DOHH2 (cell line): ENCODE measurements at regions not wholly inside any gene's neighbourhood (a gene's known extent, or its start where the extent isn't known, plus 50 kb on each side); places are given as distances from the start of the nearest gene placed in this dataset.

Source experiments
- H3F3A ChIP-seq: fragments of 200-600 bp; sonication (generic), shearing (Covaris generic); 2 replicates; pipeline ENCODE4 v1.6.0; 2016; ENCODE audit warnings: antibody characterized with exemption, mild to moderate bottlenecking; ENCODE audit not compliant: control insufficient read depth, insufficient read depth
- H3K27ac ChIP-seq: fragments of 200-600 bp; sonication (generic); 2 replicates; pipeline ENCODE4 v1.5.1; 2014; ENCODE audit warnings: low read depth, mild to moderate bottlenecking, low read length, moderate library complexity
- H3K27me3 ChIP-seq: fragments of 200-600 bp; sonication (generic); 2 replicates; pipeline ENCODE4 v1.6.1; 2014; ENCODE audit warnings: mild to moderate bottlenecking, low read length, mixed read lengths; ENCODE audit not compliant: control insufficient read depth
- H3K36me3 ChIP-seq: fragments of 200-600 bp; sonication (generic); 2 replicates; pipeline ENCODE4 v1.6.1; 2014; ENCODE audit warnings: mild to moderate bottlenecking, low read length, moderate library complexity, mixed read lengths; ENCODE audit not compliant: control insufficient read depth
- H3K4me1 ChIP-seq: fragments of 200-600 bp; sonication (generic); 2 replicates; pipeline ENCODE4 v1.6.1; 2014; ENCODE audit warnings: mild to moderate bottlenecking, low read length, mixed read lengths; ENCODE audit not compliant: control insufficient read depth
- H3K4me2 ChIP-seq: fragments of 200-600 bp; sonication (generic); 2 replicates; pipeline ENCODE4 v1.6.0; 2014; ENCODE audit warnings: mild to moderate bottlenecking, low read length, moderate library complexity
- H3K4me3 ChIP-seq: fragments of 200-600 bp; sonication (generic); 2 replicates; pipeline ENCODE4 v1.5.1; 2014; ENCODE audit warnings: mild to moderate bottlenecking, low read length, mixed read lengths
- H3K79me2 ChIP-seq: fragments of 200-600 bp; sonication (generic); 2 replicates; pipeline ENCODE4 v1.6.1; 2014; ENCODE audit warnings: mild to moderate bottlenecking, low read length, mixed read lengths; ENCODE audit not compliant: control insufficient read depth
- H3K9me2 ChIP-seq: fragments of 200-600 bp; sonication (generic); replicated peaks from 2 replicates; pipeline ENCODE4 v1.6.1; 2014; ENCODE audit warnings: mild to moderate bottlenecking, low read length, mixed read lengths; ENCODE audit not compliant: control insufficient read depth
- H3K9me3 ChIP-seq: fragments of 200-600 bp; sonication (generic); 2 replicates; pipeline ENCODE4 v1.6.1; 2014; ENCODE audit warnings: antibody characterized with exemption, low read length, mixed read lengths; ENCODE audit not compliant: control insufficient read depth, insufficient read depth
- H4K20me1 ChIP-seq: fragments of 200-600 bp; sonication (generic); 2 replicates; pipeline ENCODE4 v1.6.0; 2014; ENCODE audit warnings: low read depth, mild to moderate bottlenecking, antibody characterized with exemption, low read length, moderate library complexity; ENCODE audit not compliant: control insufficient read depth, insufficient read depth
- CTCF ChIP-seq: fragments of 200-600 bp; sonication (generic); IDR thresholded peaks from one replicate; pipeline ENCODE4 v1.5.1; 2014; ENCODE audit warnings: antibody characterized with exemption, mild to moderate bottlenecking, low read depth, low read length; ENCODE audit not compliant: poor library complexity, severe bottlenecking
- EZH2phosphoT487 ChIP-seq: fragments of 200-600 bp; sonication (generic); IDR thresholded peaks from 2 replicates; pipeline ENCODE4 v1.6.1; 2017; ENCODE audit warnings: borderline replicate concordance, mild to moderate bottlenecking, antibody characterized with exemption, low read length, moderate library complexity, mixed read lengths

- H4K20me1 ChIP-seq, result no peaks in the 10 kb centered on the region
- no peaks in the 10 kb centered on the region for H3K9me2 ChIP-seq
- H3F3A ChIP-seq, result no peaks in the 10 kb centered on the region
- H3K9me3 ChIP-seq, result no peaks in the 10 kb centered on the region
- no peaks in the 10 kb centered on the region for H3K27me3 ChIP-seq
- no peak overlapping the region for H3K27ac ChIP-seq
- no peak overlapping the region for H3K4me2 ChIP-seq
- H3K4me1 ChIP-seq, result no peaks in the 10 kb centered on the region
- no peak overlapping the region for H3K4me3 ChIP-seq
- no peaks in the 10 kb centered on the region for H3K79me2 ChIP-seq
- TF ChIP-seq EZH2phosphoT487 (no peak), CTCF (no peak)
- H3K36me3 ChIP-seq, result no peaks in the 10 kb centered on the region
These were observed 151.2 kb upstream of the CCDC68 start for GRCh38 chr18:55110436-55110835.

GRCh38 chr18:55109818-55110414 is 150.7 kb upstream of the CCDC68 start:
- Histone ChIP-seq H3K79me2 (no peaks in the 10 kb centered on the region), H3K9me3 (no peaks in the 10 kb centered on the region), H3K4me3 (no peak overlapping the region), H3K27me3 (no peaks in the 10 kb centered on the region), H3K36me3 (no peaks in the 10 kb centered on the region), H3K9me2 (no peaks in the 10 kb centered on the region), H3K4me2 (no peak overlapping the region), H4K20me1 (no peaks in the 10 kb centered on the region), H3K4me1 (no peaks in the 10 kb centered on the region), H3K27ac (no peak overlapping the region), H3F3A (no peaks in the 10 kb centered on the region)
- TF ChIP-seq CTCF (no peak), EZH2phosphoT487 (no peak)

GRCh38 chr18:55106906-55107305 is 147.6 kb upstream of the CCDC68 start:
- no peak for TF ChIP-seq CTCF
- no peak for TF ChIP-seq EZH2phosphoT487
- no peaks in the 10 kb centered on the region for H3K79me2 ChIP-seq

GRCh38 chr18:55106466-55106865 is 147.2 kb upstream of the CCDC68 start:
- Histone ChIP-seq H3K4me3 (no peak overlapping the region), H3F3A (no peaks in the 10 kb centered on the region), H3K79me2 (no peaks in the 10 kb centered on the region), H3K9me2 (no peaks in the 10 kb centered on the region), H3K4me1 (no peaks in the 10 kb centered on the region), H4K20me1 (no peaks in the 10 kb centered on the region), H3K27me3 (no peaks in the 10 kb centered on the region), H3K9me3 (no peaks in the 10 kb centered on the region), H3K36me3 (no peaks in the 10 kb centered on the region), H3K4me2 (no peak overlapping the region), H3K27ac (no peak overlapping the region)
- TF ChIP-seq EZH2phosphoT487 (no peak), CTCF (no peak)

More at GRCh38 chr18:55106906-55107305, 147.6 kb upstream of the CCDC68 start:
- no peak overlapping the region for H3K4me3 ChIP-seq
- no peaks in the 10 kb centered on the region for H3K27me3 ChIP-seq
- H3K4me2 ChIP-seq, result no peak overlapping the region
- H3K36me3 ChIP-seq, result no peaks in the 10 kb centered on the region
- no peaks in the 10 kb centered on the region for H3K9me3 ChIP-seq
- H4K20me1 ChIP-seq, result no peaks in the 10 kb centered on the region
- H3K9me2 ChIP-seq, result no peaks in the 10 kb centered on the region
- H3K4me1 ChIP-seq, result no peaks in the 10 kb centered on the region
- no peak overlapping the region for H3K27ac ChIP-seq
- no peaks in the 10 kb centered on the region for H3F3A ChIP-seq
